ENCODE measurements at regions not wholly inside any gene's neighbourhood (a gene's known extent, or its start where the extent isn't known, plus 50 kb on each side); places are given as distances from the start of the nearest gene placed in this dataset.

DNA sequence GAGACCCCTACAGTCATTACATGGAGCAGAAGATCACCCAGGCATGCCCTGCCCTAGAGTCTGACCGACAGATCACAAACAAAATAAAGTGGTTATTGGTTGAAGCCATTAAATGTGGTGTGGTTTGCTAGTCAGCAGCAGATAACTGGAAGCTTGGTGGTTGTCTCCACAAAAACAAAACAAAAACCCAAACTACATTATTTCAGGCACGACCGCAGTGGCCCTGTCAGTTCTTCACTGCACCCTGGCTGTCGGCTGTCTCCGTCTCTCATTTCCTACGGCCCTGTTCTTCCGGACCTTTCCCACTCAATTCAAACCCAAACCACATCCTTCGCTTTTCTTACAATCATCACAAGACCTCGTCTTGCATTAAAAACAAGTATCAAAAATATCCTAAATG, 521.3 kb upstream of the ZFP42 start:
- Histone ChIP-seq H3K4me3 (ENCODE audit: low read depth, low read length, poor library complexity, severe bottlenecking) (no peak overlapping the region), H3K4me1 (ENCODE audit: insufficient read depth, low read length, poor library complexity, severe bottlenecking) (no peaks in the 10 kb centered on the region), H3K27ac (ENCODE audit: low read depth, low read length, poor library complexity, severe bottlenecking) (no peak overlapping the region), H3K27me3 (replicated peaks; ENCODE audit: insufficient read depth, low read depth, low read length, poor library complexity) (peaks cover 60% of the 10 kb centered on the region), H3K36me3 (ENCODE audit: insufficient read depth, low read length, poor library complexity, severe bottlenecking) (no peaks in the 10 kb centered on the region), H3K9me3 (ENCODE audit: low read depth, low read length, poor library complexity, severe bottlenecking) (no peaks in the 10 kb centered on the region)
- ChIA-PET POLR2A (ENCODE audit: low non-redundant PET) (no interaction called here), CTCF (no interaction called here)
- intact Hi-C loops (cut with micrococcal nuclease; ENCODE audit: unreplicated experiment), result no loop called here
- no peak for TF ChIP-seq EZH2 (IDR thresholded peaks at IDR 0.05; ENCODE audit: borderline replicate concordance, low read depth, low read length, poor library complexity, severe bottlenecking)
- TF ChIP-seq, protein P1, sequence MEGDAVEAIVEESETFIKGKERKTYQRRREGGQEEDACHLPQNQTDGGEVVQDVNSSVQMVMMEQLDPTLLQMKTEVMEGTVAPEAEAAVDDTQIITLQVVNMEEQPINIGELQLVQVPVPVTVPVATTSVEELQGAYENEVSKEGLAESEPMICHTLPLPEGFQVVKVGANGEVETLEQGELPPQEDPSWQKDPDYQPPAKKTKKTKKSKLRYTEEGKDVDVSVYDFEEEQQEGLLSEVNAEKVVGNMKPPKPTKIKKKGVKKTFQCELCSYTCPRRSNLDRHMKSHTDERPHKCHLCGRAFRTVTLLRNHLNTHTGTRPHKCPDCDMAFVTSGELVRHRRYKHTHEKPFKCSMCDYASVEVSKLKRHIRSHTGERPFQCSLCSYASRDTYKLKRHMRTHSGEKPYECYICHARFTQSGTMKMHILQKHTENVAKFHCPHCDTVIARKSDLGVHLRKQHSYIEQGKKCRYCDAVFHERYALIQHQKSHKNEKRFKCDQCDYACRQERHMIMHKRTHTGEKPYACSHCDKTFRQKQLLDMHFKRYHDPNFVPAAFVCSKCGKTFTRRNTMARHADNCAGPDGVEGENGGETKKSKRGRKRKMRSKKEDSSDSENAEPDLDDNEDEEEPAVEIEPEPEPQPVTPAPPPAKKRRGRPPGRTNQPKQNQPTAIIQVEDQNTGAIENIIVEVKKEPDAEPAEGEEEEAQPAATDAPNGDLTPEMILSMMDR (conservative IDR thresholded peaks at IDR 0.05; ENCODE audit: low read depth, low read length), result no peak
- no peak for DNase-seq (ENCODE audit: low spot score)
- BruUV-seq (replicated peaks), result no TSS peak

DNA sequence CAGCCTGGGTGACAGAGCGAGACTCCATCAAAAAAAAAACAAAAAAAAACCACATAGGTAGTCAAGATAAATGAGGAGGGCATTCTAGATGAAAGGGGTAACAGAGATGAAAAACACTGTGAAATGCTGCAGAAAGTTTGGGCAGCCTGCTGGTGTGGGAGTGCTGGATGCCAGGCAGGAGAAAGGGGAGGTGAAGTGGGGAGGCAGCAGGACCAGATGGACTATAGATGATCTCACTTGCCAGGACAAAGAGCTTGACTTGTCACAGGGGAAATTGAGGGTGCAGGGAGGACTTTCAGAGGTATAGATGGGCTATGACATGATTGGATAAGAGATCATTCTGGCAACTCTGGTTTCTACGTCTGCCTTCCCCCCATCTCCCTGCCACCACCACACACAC, 519.7 kb upstream of the ZFP42 start:
- H3K9me3 ChIP-seq (ENCODE audit: low read depth, low read length, poor library complexity, severe bottlenecking), result no peaks in the 10 kb centered on the region
- no peak for TF ChIP-seq EZH2 (IDR thresholded peaks at IDR 0.05; ENCODE audit: borderline replicate concordance, low read depth, low read length, poor library complexity, severe bottlenecking)
- TF ChIP-seq, protein P1 (conservative IDR thresholded peaks at IDR 0.05; ENCODE audit: low read depth, low read length), result no peak
- no peak for DNase-seq (ENCODE audit: low spot score)
- H3K27ac ChIP-seq (ENCODE audit: low read depth, low read length, poor library complexity, severe bottlenecking), result no peak overlapping the region
- intact Hi-C loops (cut with micrococcal nuclease; ENCODE audit: unreplicated experiment), result no loop called here
- peaks cover 64% of the 10 kb centered on the region for H3K27me3 ChIP-seq (replicated peaks; ENCODE audit: insufficient read depth, low read depth, low read length, poor library complexity)
- no peaks in the 10 kb centered on the region for H3K36me3 ChIP-seq (ENCODE audit: insufficient read depth, low read length, poor library complexity, severe bottlenecking)
- no peaks in the 10 kb centered on the region for H3K4me1 ChIP-seq (ENCODE audit: insufficient read depth, low read length, poor library complexity, severe bottlenecking)
- H3K4me3 ChIP-seq (ENCODE audit: low read depth, low read length, poor library complexity, severe bottlenecking), result no peak overlapping the region
- POLR2A ChIA-PET (ENCODE audit: low non-redundant PET), result no interaction called here
- BruUV-seq (replicated peaks), result no TSS peak
- CTCF ChIA-PET, result no interaction called here

DNA sequence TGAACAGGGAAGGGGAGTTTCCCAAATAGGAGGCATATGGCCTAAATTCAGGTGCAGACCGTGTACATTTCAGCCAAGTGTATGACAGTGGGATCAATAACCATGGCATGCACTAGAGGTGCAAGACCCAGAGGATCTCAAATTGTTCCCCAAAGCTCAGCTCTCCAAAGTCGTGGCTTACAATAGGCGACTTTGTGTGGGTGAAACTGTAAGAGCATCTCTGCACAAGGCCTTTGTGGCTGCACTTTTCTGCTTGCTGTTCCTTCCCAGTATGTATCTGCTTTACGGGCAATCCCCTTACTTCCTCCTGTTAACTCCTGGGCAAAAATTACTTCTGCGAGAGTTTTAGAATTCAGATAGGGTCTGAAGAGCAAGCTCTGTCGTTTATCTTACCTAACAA, 518.3 kb upstream of the ZFP42 start:
- H3K27me3 ChIP-seq (replicated peaks; ENCODE audit: insufficient read depth, low read depth, low read length, poor library complexity), result peaks cover 58% of the 10 kb centered on the region
- no TSS peak for BruUV-seq (replicated peaks)

More for the DNA sequence above, 518.3 kb upstream of the ZFP42 start:
- no peak overlapping the region for H3K4me3 ChIP-seq (ENCODE audit: low read depth, low read length, poor library complexity, severe bottlenecking)
- DNase-seq (ENCODE audit: low spot score), result no peak
- H3K4me1 ChIP-seq (ENCODE audit: insufficient read depth, low read length, poor library complexity, severe bottlenecking), result no peaks in the 10 kb centered on the region
- ChIA-PET POLR2A (ENCODE audit: low non-redundant PET) (no interaction called here), CTCF (no interaction called here)
- intact Hi-C loops (cut with micrococcal nuclease; ENCODE audit: unreplicated experiment), result no loop called here
- no peaks in the 10 kb centered on the region for H3K36me3 ChIP-seq (ENCODE audit: insufficient read depth, low read length, poor library complexity, severe bottlenecking)
- no peak overlapping the region for H3K27ac ChIP-seq (ENCODE audit: low read depth, low read length, poor library complexity, severe bottlenecking)
- no peaks in the 10 kb centered on the region for H3K9me3 ChIP-seq (ENCODE audit: low read depth, low read length, poor library complexity, severe bottlenecking)
- TF ChIP-seq, protein P1 (conservative IDR thresholded peaks at IDR 0.05; ENCODE audit: low read depth, low read length), result no peak
- TF ChIP-seq EZH2 (IDR thresholded peaks at IDR 0.05; ENCODE audit: borderline replicate concordance, low read depth, low read length, poor library complexity, severe bottlenecking), result no peak

All from A673 (cell line).